HEK293 (cell line): ENCODE measurements at regions not wholly inside any gene's neighbourhood (a gene's known extent, or its start where the extent isn't known, plus 50 kb on each side); places are given as distances from the start of the nearest gene placed in this dataset.

ENCODE experiments used
- BCL11B ChIP-seq: fragments of 450-650 bp; formaldehyde crosslinking; IDR thresholded peaks from 2 replicates; pipeline ENCODE4 v1.5.1; 2016; ENCODE audit warnings: low read depth, missing biosample characterization, missing genetic modification characterization
- GLI4 ChIP-seq: fragments of 450-650 bp; formaldehyde crosslinking; IDR thresholded peaks from 2 replicates; pipeline ENCODE4 v1.5.1; 2016; ENCODE audit warnings: missing biosample characterization, missing genetic modification characterization
- GLIS2 ChIP-seq: fragments of 450-650 bp; formaldehyde crosslinking; IDR thresholded peaks from 2 replicates; pipeline ENCODE4 v1.5.1; 2016; ENCODE audit warnings: missing biosample characterization, missing genetic modification characterization
- HOXA7 ChIP-seq: sonication (generic); formaldehyde crosslinking; IDR thresholded peaks from 2 replicates; pipeline ENCODE4 v1.8.1; 2022; ENCODE audit warnings: missing genetic modification reagents, borderline replicate concordance
- YY2 ChIP-seq: fragments of 450-650 bp; formaldehyde crosslinking; IDR thresholded peaks from 2 replicates; pipeline ENCODE4 v1.5.1; 2016; ENCODE audit warnings: missing biosample characterization, missing genetic modification characterization
- ZBTB48 ChIP-seq: fragments of 450-650 bp; formaldehyde crosslinking; IDR thresholded peaks from 2 replicates; pipeline ENCODE4 v1.5.1; 2016; ENCODE audit warnings: missing biosample characterization, missing genetic modification characterization
- ZNF138 ChIP-seq: fragments of 450-650 bp; formaldehyde crosslinking; IDR thresholded peaks from 2 replicates; pipeline ENCODE4 v1.5.1; 2016; ENCODE audit warnings: missing biosample characterization, missing genetic modification characterization, borderline replicate concordance
- ZNF16 ChIP-seq: fragments of 450-650 bp; formaldehyde crosslinking; IDR thresholded peaks from 2 replicates; pipeline ENCODE4 v1.5.1; 2016; ENCODE audit warnings: low read depth, missing biosample characterization, missing genetic modification characterization
- ZNF274 ChIP-seq, 2 experiments: fragments of 200-500 bp in 1 of 2; fragments of 450-650 bp in 1 of 2; sonication (Bioruptor generic) in 1 of 2; formaldehyde crosslinking in 1 of 2; IDR thresholded peaks; 2 replicates each; pipeline versions ENCODE4 v1.5.1 to v1.6.1; 2014 to 2016; ENCODE audit warnings: borderline replicate concordance in 1 of 2, inconsistent platforms in 1 of 2, low read length in 1 of 2, missing biosample characterization in 1 of 2, missing genetic modification characterization in 1 of 2
- ZNF302 ChIP-seq: fragments of 450-650 bp; formaldehyde crosslinking; IDR thresholded peaks from 2 replicates; pipeline ENCODE4 v1.5.1; 2016; ENCODE audit warnings: missing biosample characterization, missing genetic modification characterization, low read depth
- ZNF335 ChIP-seq: fragments of 450-650 bp; formaldehyde crosslinking; conservative IDR thresholded peaks from 2 replicates; pipeline ENCODE4 v1.5.1; 2016; ENCODE audit warnings: missing biosample characterization, missing genetic modification characterization
- ZNF366 ChIP-seq: fragments of 450-650 bp; formaldehyde crosslinking; conservative IDR thresholded peaks from 2 replicates; pipeline ENCODE4 v1.5.1; 2016; ENCODE audit warnings: missing biosample characterization, missing genetic modification characterization
- ZNF48 ChIP-seq: fragments of 450-650 bp; formaldehyde crosslinking; IDR thresholded peaks from 2 replicates; pipeline ENCODE4 v1.5.1; 2016; ENCODE audit warnings: missing biosample characterization, missing genetic modification characterization
- ZNF571 ChIP-seq: fragments of 450-650 bp; formaldehyde crosslinking; IDR thresholded peaks from 2 replicates; pipeline ENCODE4 v1.5.0; 2017; ENCODE audit warnings: missing biosample characterization, missing genetic modification characterization
- ZNF707 ChIP-seq: fragments of 450-650 bp; formaldehyde crosslinking; IDR thresholded peaks from 2 replicates; pipeline ENCODE4 v1.5.1; 2016; ENCODE audit warnings: missing biosample characterization, missing genetic modification characterization
- TF ChIP-seq, protein P1 (sequence below): fragments of 450-650 bp; formaldehyde crosslinking; IDR thresholded peaks from 2 replicates; pipeline ENCODE4 v1.5.1; 2016; ENCODE audit warnings: missing biosample characterization, missing genetic modification characterization
- TF ChIP-seq, protein P2 (sequence below): fragments of 450-650 bp; formaldehyde crosslinking; IDR thresholded peaks from 2 replicates; pipeline ENCODE4 v1.5.1; 2016; ENCODE audit warnings: missing biosample characterization, missing genetic modification characterization
- TF ChIP-seq, protein P3 (sequence below): fragments of 450-650 bp; formaldehyde crosslinking; IDR thresholded peaks from 2 replicates; pipeline ENCODE4 v1.5.1; 2016; ENCODE audit warnings: missing biosample characterization, missing genetic modification characterization
- TF ChIP-seq, protein P4 (sequence below): fragments of 450-650 bp; formaldehyde crosslinking; conservative IDR thresholded peaks from 2 replicates; pipeline ENCODE4 v1.5.1; 2016; ENCODE audit warnings: low read depth, missing biosample characterization, missing genetic modification characterization
- TF ChIP-seq, protein P5 (sequence below): fragments of 450-650 bp; formaldehyde crosslinking; IDR thresholded peaks from 2 replicates; pipeline ENCODE4 v1.5.1; 2016; ENCODE audit warnings: missing biosample characterization, missing genetic modification characterization

DNA sequence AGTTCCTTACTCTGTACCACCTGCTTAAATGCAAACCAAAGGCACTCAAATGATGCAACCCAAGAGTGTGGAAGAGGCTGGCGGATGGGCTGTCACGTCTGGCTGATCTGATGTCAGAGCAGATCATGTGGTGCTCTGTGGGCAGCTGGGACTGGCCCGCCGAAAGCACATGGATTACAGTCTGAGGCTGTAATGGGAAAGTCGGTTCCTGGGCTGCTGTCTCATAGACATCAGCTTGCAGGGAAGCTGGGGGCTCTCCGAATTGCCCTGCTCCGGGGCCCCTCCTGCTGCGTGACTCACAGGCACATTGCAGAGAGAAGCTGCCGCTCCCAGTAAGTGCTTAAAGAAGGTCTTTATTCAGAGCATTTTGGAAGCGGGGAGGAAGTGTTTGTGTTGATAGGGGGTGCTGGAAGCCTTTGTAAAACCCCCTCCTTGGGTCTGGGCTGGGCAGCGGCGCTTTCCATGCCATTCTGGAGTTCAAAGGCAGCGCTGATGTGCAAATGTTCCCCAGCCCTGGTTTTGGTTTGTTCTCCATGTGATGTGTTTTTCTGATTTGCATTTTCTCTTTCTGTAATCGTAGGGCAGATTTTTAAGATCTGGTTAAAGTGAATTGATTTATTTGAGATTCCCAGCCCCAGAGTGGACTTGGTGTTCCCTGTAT lies 181.1 kb downstream of the LARP7 start (continued):
- TF ChIP-seq, protein P1, sequence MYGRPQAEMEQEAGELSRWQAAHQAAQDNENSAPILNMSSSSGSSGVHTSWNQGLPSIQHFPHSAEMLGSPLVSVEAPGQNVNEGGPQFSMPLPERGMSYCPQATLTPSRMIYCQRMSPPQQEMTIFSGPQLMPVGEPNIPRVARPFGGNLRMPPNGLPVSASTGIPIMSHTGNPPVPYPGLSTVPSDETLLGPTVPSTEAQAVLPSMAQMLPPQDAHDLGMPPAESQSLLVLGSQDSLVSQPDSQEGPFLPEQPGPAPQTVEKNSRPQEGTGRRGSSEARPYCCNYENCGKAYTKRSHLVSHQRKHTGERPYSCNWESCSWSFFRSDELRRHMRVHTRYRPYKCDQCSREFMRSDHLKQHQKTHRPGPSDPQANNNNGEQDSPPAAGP (tag by site-specific recombination): no peak
- TF ChIP-seq ZNF274 (IDR thresholded peaks at IDR 0.05; ENCODE audit: low read length) (no peak), ZNF274 (tag by site-specific recombination; IDR thresholded peaks at IDR 0.05; ENCODE audit: borderline replicate concordance) (no peak), ZNF16 (tag by site-specific recombination) (no peak), ZNF707 (tag by site-specific recombination) (no peak), GLIS2 (tag by site-specific recombination) (peak; percentile 49; the same call in 1 of the 2 replicates), ZNF302 (tag by site-specific recombination) (no peak), ZNF48 (tag by site-specific recombination) (no peak), ZNF366 (no peak), ZNF335 (tag by site-specific recombination) (no peak), ZNF571 (tag by site-specific recombination) (no peak), BCL11B (tag by site-specific recombination) (no peak), HOXA7 (CRISPR knock-in tag) (no peak), GLI4 (tag by site-specific recombination) (no peak), ZBTB48 (tag by site-specific recombination) (no peak), ZNF138 (no peak), YY2 (no peak)
- TF ChIP-seq, protein P2, sequence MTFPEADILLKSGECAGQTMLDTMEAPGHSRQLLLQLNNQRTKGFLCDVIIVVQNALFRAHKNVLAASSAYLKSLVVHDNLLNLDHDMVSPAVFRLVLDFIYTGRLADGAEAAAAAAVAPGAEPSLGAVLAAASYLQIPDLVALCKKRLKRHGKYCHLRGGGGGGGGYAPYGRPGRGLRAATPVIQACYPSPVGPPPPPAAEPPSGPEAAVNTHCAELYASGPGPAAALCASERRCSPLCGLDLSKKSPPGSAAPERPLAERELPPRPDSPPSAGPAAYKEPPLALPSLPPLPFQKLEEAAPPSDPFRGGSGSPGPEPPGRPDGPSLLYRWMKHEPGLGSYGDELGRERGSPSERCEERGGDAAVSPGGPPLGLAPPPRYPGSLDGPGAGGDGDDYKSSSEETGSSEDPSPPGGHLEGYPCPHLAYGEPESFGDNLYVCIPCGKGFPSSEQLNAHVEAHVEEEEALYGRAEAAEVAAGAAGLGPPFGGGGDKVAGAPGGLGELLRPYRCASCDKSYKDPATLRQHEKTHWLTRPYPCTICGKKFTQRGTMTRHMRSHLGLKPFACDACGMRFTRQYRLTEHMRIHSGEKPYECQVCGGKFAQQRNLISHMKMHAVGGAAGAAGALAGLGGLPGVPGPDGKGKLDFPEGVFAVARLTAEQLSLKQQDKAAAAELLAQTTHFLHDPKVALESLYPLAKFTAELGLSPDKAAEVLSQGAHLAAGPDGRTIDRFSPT (tag by site-specific recombination): no peak
- TF ChIP-seq, protein P3, sequence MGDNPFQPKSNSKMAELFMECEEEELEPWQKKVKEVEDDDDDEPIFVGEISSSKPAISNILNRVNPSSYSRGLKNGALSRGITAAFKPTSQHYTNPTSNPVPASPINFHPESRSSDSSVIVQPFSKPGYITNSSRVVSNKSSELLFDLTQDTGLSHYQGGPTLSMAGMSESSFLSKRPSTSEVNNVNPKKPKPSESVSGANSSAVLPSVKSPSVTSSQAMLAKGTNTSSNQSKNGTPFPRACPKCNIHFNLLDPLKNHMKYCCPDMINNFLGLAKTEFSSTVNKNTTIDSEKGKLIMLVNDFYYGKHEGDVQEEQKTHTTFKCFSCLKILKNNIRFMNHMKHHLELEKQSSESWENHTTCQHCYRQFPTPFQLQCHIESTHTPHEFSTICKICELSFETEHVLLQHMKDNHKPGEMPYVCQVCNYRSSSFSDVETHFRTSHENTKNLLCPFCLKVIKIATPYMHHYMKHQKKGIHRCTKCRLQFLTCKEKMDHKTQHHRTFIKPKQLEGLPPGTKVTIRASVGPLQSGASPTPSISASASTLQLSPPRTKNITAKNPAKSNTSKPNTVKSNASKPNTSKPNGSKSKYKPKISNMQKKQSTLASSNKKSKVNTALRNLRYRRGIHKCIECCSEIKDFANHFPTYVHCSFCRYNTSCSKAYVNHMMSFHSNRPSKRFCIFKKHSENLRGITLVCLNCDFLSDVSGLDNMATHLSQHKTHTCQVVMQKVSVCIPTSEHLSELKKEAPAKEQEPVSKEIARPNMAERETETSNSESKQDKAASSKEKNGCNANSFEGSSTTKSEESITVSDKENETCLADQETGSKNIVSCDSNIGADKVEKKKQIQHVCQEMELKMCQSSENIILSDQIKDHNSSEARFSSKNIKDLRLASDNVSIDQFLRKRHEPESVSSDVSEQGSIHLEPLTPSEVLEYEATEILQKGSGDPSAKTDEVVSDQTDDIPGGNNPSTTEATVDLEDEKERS (tag by site-specific recombination): no peak
- TF ChIP-seq, protein P4, sequence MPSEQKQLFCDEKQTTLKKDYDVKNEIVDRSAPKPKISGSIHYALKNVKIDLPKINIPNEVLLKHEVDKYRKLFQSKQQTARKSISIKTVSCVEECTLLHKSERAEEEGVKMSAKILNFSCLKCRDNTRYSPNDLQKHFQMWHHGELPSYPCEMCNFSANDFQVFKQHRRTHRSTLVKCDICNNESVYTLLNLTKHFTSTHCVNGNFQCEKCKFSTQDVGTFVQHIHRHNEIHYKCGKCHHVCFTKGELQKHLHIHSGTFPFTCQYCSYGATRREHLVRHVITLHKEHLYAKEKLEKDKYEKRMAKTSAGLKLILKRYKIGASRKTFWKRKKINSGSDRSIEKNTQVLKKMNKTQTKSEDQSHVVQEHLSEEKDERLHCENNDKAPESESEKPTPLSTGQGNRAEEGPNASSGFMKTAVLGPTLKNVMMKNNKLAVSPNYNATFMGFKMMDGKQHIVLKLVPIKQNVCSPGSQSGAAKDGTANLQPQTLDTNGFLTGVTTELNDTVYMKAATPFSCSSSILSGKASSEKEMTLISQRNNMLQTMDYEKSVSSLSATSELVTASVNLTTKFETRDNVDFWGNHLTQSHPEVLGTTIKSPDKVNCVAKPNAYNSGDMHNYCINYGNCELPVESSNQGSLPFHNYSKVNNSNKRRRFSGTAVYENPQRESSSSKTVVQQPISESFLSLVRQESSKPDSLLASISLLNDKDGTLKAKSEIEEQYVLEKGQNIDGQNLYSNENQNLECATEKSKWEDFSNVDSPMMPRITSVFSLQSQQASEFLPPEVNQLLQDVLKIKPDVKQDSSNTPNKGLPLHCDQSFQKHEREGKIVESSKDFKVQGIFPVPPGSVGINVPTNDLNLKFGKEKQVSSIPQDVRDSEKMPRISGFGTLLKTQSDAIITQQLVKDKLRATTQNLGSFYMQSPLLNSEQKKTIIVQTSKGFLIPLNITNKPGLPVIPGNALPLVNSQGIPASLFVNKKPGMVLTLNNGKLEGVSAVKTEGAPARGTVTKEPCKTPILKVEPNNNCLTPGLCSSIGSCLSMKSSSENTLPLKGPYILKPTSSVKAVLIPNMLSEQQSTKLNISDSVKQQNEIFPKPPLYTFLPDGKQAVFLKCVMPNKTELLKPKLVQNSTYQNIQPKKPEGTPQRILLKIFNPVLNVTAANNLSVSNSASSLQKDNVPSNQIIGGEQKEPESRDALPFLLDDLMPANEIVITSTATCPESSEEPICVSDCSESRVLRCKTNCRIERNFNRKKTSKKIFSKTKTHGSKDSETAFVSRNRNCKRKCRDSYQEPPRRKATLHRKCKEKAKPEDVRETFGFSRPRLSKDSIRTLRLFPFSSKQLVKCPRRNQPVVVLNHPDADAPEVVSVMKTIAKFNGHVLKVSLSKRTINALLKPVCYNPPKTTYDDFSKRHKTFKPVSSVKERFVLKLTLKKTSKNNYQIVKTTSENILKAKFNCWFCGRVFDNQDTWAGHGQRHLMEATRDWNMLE: no peak
- TF ChIP-seq, protein P5, sequence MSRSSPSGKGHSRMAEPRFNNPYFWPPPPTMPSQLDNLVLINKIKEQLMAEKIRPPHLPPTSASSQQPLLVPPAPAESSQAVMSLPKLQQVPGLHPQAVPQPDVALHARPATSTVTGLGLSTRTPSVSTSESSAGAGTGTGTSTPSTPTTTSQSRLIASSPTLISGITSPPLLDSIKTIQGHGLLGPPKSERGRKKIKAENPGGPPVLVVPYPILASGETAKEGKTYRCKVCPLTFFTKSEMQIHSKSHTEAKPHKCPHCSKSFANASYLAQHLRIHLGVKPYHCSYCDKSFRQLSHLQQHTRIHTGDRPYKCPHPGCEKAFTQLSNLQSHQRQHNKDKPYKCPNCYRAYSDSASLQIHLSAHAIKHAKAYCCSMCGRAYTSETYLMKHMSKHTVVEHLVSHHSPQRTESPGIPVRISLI (tag by site-specific recombination): no peak
